HEK293 (cell line): ENCODE measurements at regions not wholly inside any gene's neighbourhood (a gene's known extent, or its start where the extent isn't known, plus 50 kb on each side); places are given as distances from the start of the nearest gene placed in this dataset.

Source experiments
- CTCF ChIA-PET: fragments of 350-600 bp; formaldehyde crosslinking; extraction: SDS; loops from one replicate; lab custom pipeline; 2021; ENCODE audit warnings: antibody characterized with exemption; lab: Yijun Ruan, JAX
- POLR2A ChIA-PET: fragments of 300-600 bp; formaldehyde crosslinking; extraction: SDS; loops from one replicate; lab custom pipeline; 2020; ENCODE audit warnings: antibody characterized with exemption, inconsistent platforms; lab: Yijun Ruan, JAX
- H3K27ac ChIP-seq: fragments of 200-500 bp; sonication (Bioruptor generic); 2 replicates; pipeline ENCODE4 v1.5.1; 2014; ENCODE audit warnings: low read depth, low read length, control low read depth, inconsistent platforms; ENCODE audit errors: extremely low read depth
- H3K36me3 ChIP-seq, 2 experiments: fragments of 200-500 bp in 1 of 2; sonication (Bioruptor generic) in 1 of 2; 1 replicate in 1 of 2; 2 replicates in 1 of 2; pipeline ENCODE4 v1.5.1; 2014 to 2017; ENCODE audit warnings: inconsistent platforms in 2 of 2, low read length in 2 of 2; ENCODE audit not compliant: control insufficient read depth in 2 of 2, insufficient read depth in 1 of 2
- H3K4me1 ChIP-seq: fragments of 200-500 bp; sonication (Bioruptor generic); 2 replicates; pipeline ENCODE4 v1.5.1; 2014; ENCODE audit warnings: mild to moderate bottlenecking, low read length, inconsistent platforms; ENCODE audit not compliant: control insufficient read depth, insufficient read depth
- H3K4me3 ChIP-seq: 2 replicates; pipeline ENCODE4 v1.5.1; 2011; ENCODE audit warnings: low read depth, mild to moderate bottlenecking, control low read depth, low read length, moderate library complexity
- H3K9me3 ChIP-seq: fragments of 200-500 bp; sonication (Bioruptor generic); 2 replicates; pipeline ENCODE4 v1.5.1; 2014; ENCODE audit warnings: low read depth, low read length, inconsistent platforms; ENCODE audit not compliant: control insufficient read depth, insufficient read depth
- GFI1B ChIP-seq: fragments of 450-650 bp; formaldehyde crosslinking; IDR thresholded peaks from 2 replicates; pipeline ENCODE4 v1.5.1; 2016; ENCODE audit warnings: missing biosample characterization, missing genetic modification characterization
- GLI4 ChIP-seq: fragments of 450-650 bp; formaldehyde crosslinking; IDR thresholded peaks from 2 replicates; pipeline ENCODE4 v1.5.1; 2016; ENCODE audit warnings: missing biosample characterization, missing genetic modification characterization
- KLF16 ChIP-seq: fragments of 450-650 bp; formaldehyde crosslinking; IDR thresholded peaks from 2 replicates; pipeline ENCODE4 v1.5.1; 2017; ENCODE audit warnings: missing biosample characterization, missing genetic modification characterization
- MZF1 ChIP-seq: fragments of 450-650 bp; formaldehyde crosslinking; IDR thresholded peaks from 2 replicates; pipeline ENCODE4 v1.5.1; 2017; ENCODE audit warnings: missing biosample characterization, missing genetic modification characterization, borderline replicate concordance
- ZBTB17 ChIP-seq: fragments of 450-650 bp; formaldehyde crosslinking; IDR thresholded peaks from 2 replicates; pipeline ENCODE4 v1.5.1; 2016; ENCODE audit warnings: missing biosample characterization, missing genetic modification characterization
- ZFP37 ChIP-seq: fragments of 450-650 bp; formaldehyde crosslinking; IDR thresholded peaks from 2 replicates; pipeline ENCODE4 v1.5.1; 2016; ENCODE audit warnings: missing biosample characterization, missing genetic modification characterization
- ZFP41 ChIP-seq: fragments of 450-650 bp; formaldehyde crosslinking; IDR thresholded peaks from 2 replicates; pipeline ENCODE4 v1.5.1; 2016; ENCODE audit warnings: missing biosample characterization, missing genetic modification characterization, borderline replicate concordance
- ZFP69B ChIP-seq: fragments of 450-650 bp; formaldehyde crosslinking; IDR thresholded peaks from 2 replicates; pipeline ENCODE4 v1.5.1; 2016; ENCODE audit warnings: missing biosample characterization, missing genetic modification characterization
- ZNF132 ChIP-seq: fragments of 450-650 bp; formaldehyde crosslinking; IDR thresholded peaks from 2 replicates; pipeline ENCODE4 v1.5.1; 2017; ENCODE audit warnings: missing biosample characterization, missing genetic modification characterization, borderline replicate concordance
- ZNF16 ChIP-seq: fragments of 450-650 bp; formaldehyde crosslinking; IDR thresholded peaks from 2 replicates; pipeline ENCODE4 v1.5.1; 2016; ENCODE audit warnings: low read depth, missing biosample characterization, missing genetic modification characterization
- ZNF549 ChIP-seq: fragments of 450-650 bp; IDR thresholded peaks from 2 replicates; pipeline ENCODE4 v1.5.1; 2018; ENCODE audit warnings: missing biosample characterization, missing genetic modification characterization, mild to moderate bottlenecking, inconsistent platforms, moderate library complexity
- ZNF624 ChIP-seq: fragments of 450-650 bp; formaldehyde crosslinking; IDR thresholded peaks from 2 replicates; pipeline ENCODE4 v1.5.1; 2017; ENCODE audit warnings: missing biosample characterization, missing genetic modification characterization
- ZNF629 ChIP-seq: fragments of 450-650 bp; formaldehyde crosslinking; IDR thresholded peaks from 2 replicates; pipeline ENCODE4 v1.5.1; 2017; ENCODE audit warnings: missing biosample characterization, missing genetic modification characterization
- ZNF660 ChIP-seq: fragments of 450-650 bp; IDR thresholded peaks from 2 replicates; pipeline ENCODE4 v1.5.1; 2018; ENCODE audit warnings: missing biosample characterization, mild to moderate bottlenecking, missing genetic modification characterization
- ZNF830 ChIP-seq: fragments of 450-650 bp; IDR thresholded peaks from 2 replicates; pipeline ENCODE4 v1.5.0; 2018; ENCODE audit warnings: missing biosample characterization, missing genetic modification characterization, low read depth, mild to moderate bottlenecking, moderate library complexity
- ZSCAN16 ChIP-seq: fragments of 450-650 bp; formaldehyde crosslinking; IDR thresholded peaks from 2 replicates; pipeline ENCODE4 v1.5.1; 2016; ENCODE audit warnings: missing biosample characterization, missing genetic modification characterization
- TF ChIP-seq, protein P1 (sequence below): fragments of 450-650 bp; formaldehyde crosslinking; conservative IDR thresholded peaks from 2 replicates; pipeline ENCODE4 v1.5.1; 2016; ENCODE audit warnings: low read depth, missing biosample characterization, missing genetic modification characterization
- TF ChIP-seq, protein P2 (sequence below): fragments of 450-650 bp; formaldehyde crosslinking; IDR thresholded peaks from 2 replicates; pipeline ENCODE4 v1.5.1; 2016; ENCODE audit warnings: missing biosample characterization, missing genetic modification characterization
- TF ChIP-seq, protein P3 (sequence below): IDR thresholded peaks from 2 replicates; pipeline ENCODE4 v1.6.1; 2011; ENCODE audit warnings: mild to moderate bottlenecking, low read depth, low read length, borderline replicate concordance
- TF ChIP-seq, protein P4 (sequence below): fragments of 450-650 bp; formaldehyde crosslinking; IDR thresholded peaks from 2 replicates; pipeline ENCODE4 v1.5.1; 2016; ENCODE audit warnings: missing biosample characterization, missing genetic modification characterization

DNA sequence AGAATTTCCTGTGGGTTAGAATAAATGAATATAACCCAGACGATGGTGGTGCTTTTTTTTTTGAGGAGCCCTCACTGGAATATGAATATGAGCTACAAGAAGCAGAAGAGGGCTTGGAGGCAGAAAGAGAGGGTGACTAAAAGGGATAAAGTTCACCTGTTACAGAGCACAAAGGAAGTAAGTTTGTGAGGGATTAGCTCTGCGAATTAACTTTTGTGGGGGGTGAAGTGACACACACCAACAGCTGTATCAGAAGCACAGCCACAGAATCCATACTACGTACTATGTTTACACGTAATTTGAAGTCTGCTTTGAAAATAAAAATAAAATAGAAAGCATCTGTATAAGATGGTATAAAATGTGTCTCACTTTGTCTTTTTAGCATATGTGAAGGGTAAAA lies 963.6 kb upstream of the DIAPH2 start:
- CTCF ChIA-PET = no interaction called here
- no peak overlapping the region for H3K27ac ChIP-seq
- H3K9me3 ChIP-seq = no peaks in the 10 kb centered on the region
- no peaks in the 10 kb centered on the region for H3K36me3 ChIP-seq
- no peaks in the 10 kb centered on the region for H3K4me1 ChIP-seq
- POLR2A ChIA-PET = no interaction called here
- TF ChIP-seq ZFP41 (tag by site-specific recombination) (no peak), ZNF16 (tag by site-specific recombination) (no peak), ZNF624 (tag by site-specific recombination) (no peak), ZFP69B (tag by site-specific recombination) (no peak), MZF1 (no peak), ZBTB17 (tag by site-specific recombination) (no peak), ZNF830 (tag by site-specific recombination) (no peak), ZNF660 (tag by site-specific recombination) (no peak), ZNF629 (no peak), ZNF549 (tag by site-specific recombination) (no peak), ZNF132 (no peak), GFI1B (tag by site-specific recombination) (no peak), KLF16 (no peak), ZFP37 (tag by site-specific recombination) (no peak), ZSCAN16 (tag by site-specific recombination) (no peak)
- TF ChIP-seq, protein P1, sequence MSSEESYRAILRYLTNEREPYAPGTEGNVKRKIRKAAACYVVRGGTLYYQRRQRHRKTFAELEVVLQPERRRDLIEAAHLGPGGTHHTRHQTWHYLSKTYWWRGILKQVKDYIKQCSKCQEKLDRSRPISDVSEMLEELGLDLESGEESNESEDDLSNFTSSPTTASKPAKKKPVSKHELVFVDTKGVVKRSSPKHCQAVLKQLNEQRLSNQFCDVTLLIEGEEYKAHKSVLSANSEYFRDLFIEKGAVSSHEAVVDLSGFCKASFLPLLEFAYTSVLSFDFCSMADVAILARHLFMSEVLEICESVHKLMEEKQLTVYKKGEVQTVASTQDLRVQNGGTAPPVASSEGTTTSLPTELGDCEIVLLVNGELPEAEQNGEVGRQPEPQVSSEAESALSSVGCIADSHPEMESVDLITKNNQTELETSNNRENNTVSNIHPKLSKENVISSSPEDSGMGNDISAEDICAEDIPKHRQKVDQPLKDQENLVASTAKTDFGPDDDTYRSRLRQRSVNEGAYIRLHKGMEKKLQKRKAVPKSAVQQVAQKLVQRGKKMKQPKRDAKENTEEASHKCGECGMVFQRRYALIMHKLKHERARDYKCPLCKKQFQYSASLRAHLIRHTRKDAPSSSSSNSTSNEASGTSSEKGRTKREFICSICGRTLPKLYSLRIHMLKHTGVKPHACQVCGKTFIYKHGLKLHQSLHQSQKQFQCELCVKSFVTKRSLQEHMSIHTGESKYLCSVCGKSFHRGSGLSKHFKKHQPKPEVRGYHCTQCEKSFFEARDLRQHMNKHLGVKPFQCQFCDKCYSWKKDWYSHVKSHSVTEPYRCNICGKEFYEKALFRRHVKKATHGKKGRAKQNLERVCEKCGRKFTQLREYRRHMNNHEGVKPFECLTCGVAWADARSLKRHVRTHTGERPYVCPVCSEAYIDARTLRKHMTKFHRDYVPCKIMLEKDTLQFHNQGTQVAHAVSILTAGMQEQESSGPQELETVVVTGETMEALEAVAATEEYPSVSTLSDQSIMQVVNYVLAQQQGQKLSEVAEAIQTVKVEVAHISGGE = no peak
- TF ChIP-seq, protein P2, sequence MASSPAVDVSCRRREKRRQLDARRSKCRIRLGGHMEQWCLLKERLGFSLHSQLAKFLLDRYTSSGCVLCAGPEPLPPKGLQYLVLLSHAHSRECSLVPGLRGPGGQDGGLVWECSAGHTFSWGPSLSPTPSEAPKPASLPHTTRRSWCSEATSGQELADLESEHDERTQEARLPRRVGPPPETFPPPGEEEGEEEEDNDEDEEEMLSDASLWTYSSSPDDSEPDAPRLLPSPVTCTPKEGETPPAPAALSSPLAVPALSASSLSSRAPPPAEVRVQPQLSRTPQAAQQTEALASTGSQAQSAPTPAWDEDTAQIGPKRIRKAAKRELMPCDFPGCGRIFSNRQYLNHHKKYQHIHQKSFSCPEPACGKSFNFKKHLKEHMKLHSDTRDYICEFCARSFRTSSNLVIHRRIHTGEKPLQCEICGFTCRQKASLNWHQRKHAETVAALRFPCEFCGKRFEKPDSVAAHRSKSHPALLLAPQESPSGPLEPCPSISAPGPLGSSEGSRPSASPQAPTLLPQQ = no peak
- TF ChIP-seq, protein P3, sequence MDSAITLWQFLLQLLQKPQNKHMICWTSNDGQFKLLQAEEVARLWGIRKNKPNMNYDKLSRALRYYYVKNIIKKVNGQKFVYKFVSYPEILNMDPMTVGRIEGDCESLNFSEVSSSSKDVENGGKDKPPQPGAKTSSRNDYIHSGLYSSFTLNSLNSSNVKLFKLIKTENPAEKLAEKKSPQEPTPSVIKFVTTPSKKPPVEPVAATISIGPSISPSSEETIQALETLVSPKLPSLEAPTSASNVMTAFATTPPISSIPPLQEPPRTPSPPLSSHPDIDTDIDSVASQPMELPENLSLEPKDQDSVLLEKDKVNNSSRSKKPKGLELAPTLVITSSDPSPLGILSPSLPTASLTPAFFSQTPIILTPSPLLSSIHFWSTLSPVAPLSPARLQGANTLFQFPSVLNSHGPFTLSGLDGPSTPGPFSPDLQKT = no peak
- TF ChIP-seq, protein P4, sequence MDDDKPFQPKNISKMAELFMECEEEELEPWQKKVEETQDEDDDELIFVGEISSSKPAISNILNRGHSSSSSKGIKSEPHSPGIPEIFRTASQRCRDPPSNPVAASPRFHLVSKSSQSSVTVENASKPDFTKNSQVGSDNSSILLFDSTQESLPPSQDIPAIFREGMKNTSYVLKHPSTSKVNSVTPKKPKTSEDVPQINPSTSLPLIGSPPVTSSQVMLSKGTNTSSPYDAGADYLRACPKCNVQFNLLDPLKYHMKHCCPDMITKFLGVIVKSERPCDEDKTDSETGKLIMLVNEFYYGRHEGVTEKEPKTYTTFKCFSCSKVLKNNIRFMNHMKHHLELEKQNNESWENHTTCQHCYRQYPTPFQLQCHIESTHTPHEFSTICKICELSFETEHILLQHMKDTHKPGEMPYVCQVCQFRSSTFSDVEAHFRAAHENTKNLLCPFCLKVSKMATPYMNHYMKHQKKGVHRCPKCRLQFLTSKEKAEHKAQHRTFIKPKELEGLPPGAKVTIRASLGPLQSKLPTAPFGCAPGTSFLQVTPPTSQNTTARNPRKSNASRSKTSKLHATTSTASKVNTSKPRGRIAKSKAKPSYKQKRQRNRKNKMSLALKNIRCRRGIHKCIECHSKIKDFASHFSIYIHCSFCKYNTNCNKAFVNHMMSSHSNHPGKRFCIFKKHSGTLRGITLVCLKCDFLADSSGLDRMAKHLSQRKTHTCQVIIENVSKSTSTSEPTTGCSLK (tag by site-specific recombination) = no peak
- no peak overlapping the region for H3K4me3 ChIP-seq

DNA sequence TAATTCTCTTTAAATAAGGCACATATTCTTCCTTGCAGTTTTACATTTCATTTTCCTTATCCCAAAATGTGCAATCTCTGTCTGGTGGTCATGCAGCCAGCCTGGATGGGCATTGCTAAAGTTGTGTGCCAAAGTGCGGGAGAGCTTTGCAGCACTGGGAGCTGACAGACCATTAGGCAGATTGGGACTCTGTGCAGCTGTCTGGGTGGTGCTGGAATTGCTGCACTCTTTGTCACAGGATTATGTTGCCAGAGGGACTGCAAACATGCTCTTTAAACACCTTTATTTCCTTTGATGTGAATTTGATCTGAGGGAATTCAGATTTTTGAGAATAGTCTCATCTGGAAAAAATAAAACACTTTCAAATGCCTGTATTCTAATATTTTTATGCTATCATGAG lies 956.2 kb upstream of the DIAPH2 start:
- no peak for TF ChIP-seq GLI4 (tag by site-specific recombination)
- ChIA-PET POLR2A (no interaction called here), CTCF (no interaction called here)
- no peaks in the 10 kb centered on the region for H3K4me1 ChIP-seq
- no peak overlapping the region for H3K27ac ChIP-seq
- H3K36me3 ChIP-seq = no peaks in the 10 kb centered on the region
- H3K4me3 ChIP-seq = no peak overlapping the region
- no peaks in the 10 kb centered on the region for H3K9me3 ChIP-seq
